Vagina (tissue), 2 donors: ENCODE measurements at regions not wholly inside any gene's neighbourhood (a gene's known extent, or its start where the extent isn't known, plus 50 kb on each side); places are given as distances from the start of the nearest gene placed in this dataset.

ENCODE experiments used
- CTCF ChIP-seq, 3 experiments: fragments of 450-650 bp in 2 of 3; fragments of 200-600 bp in 1 of 3; sonication (generic) in 1 of 3; IDR thresholded peaks; one replicate each; pipeline ENCODE4 v1.5.1; 2017 to 2019; ENCODE audit warnings: antibody characterized with exemption in 3 of 3, mild to moderate bottlenecking in 2 of 3, moderate library complexity in 2 of 3
- POLR2A ChIP-seq, 2 donors: fragments of 450-650 bp; IDR thresholded peaks; one replicate each; pipeline ENCODE4 v1.6.1; 2017; ENCODE audit warnings: antibody characterized with exemption in 2 of 2, mild to moderate bottlenecking in 2 of 2, moderate library complexity in 2 of 2

DNA sequence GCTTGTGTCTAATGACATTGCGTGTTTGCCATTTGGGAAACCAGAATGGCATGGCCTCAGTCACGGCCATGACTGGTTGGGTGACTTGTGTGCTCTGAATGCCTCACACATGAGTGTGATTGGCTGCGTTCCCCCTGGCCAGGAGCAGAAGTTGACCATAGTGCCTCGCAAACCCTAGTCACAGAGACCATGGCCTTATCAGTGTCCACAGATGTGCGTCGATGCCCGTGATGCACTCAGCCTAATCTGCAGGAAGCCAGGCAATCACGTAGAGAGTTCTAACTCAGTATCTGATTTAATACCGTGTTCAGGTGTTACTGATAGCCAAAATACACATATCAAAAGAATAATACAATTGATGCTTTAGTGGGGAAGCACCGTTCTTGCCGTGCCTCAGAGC is 64.0 kb downstream of the BOLA3 start:
- TF ChIP-seq CTCF (IDR thresholded peaks at IDR 0.05), result no peak
- TF ChIP-seq POLR2A (IDR thresholded peaks at IDR 0.05), result no peak
